ENCODE measurements at regions not wholly inside any gene's neighbourhood (a gene's known extent, or its start where the extent isn't known, plus 50 kb on each side); places are given as distances from the start of the nearest gene placed in this dataset.

DNA sequence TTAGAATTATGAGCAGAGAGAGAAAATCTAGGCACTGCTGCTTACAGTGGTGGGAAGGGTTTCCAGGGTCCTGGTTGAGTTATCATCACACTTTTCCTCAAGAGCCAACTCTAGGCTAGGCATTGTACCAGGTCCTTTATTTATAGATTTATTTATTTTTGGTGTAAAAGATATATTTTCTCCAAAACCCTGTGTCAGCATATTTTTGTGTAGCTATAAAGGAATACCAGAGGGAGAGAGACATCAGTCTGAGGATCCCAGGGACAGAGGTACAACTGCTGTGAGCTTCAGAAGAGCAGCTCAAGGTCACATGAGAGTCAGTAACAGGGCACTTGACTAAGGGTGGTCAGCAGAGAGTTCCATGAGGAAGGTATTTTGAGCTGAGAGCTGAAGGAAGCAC lies 159.7 kb downstream of the SLC35B3 start:
- TF ChIP-seq, protein P1, sequence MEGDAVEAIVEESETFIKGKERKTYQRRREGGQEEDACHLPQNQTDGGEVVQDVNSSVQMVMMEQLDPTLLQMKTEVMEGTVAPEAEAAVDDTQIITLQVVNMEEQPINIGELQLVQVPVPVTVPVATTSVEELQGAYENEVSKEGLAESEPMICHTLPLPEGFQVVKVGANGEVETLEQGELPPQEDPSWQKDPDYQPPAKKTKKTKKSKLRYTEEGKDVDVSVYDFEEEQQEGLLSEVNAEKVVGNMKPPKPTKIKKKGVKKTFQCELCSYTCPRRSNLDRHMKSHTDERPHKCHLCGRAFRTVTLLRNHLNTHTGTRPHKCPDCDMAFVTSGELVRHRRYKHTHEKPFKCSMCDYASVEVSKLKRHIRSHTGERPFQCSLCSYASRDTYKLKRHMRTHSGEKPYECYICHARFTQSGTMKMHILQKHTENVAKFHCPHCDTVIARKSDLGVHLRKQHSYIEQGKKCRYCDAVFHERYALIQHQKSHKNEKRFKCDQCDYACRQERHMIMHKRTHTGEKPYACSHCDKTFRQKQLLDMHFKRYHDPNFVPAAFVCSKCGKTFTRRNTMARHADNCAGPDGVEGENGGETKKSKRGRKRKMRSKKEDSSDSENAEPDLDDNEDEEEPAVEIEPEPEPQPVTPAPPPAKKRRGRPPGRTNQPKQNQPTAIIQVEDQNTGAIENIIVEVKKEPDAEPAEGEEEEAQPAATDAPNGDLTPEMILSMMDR (IDR thresholded peaks at IDR 0.05 in 4 of 5, conservative IDR thresholded peaks at IDR 0.05 in 1 of 5), result no peak
- no peak for TF ChIP-seq POLR2A (IDR thresholded peaks at IDR 0.05)
